T47D (cell line): ENCODE measurements at regions not wholly inside any gene's neighbourhood (a gene's known extent, or its start where the extent isn't known, plus 50 kb on each side); places are given as distances from the start of the nearest gene placed in this dataset.

Experiments
- DNase-seq, 2 experiments: peaks; one replicate each; pipeline versions ENCODE4 v3.0.0 to v3.0.0-alpha.2; 2011 to 2012; ENCODE audit warnings: low read depth in 1 of 2, low spot score in 1 of 2
- JUND ChIP-seq: IDR thresholded peaks from 2 replicates; pipeline ENCODE4 v1.6.1; 2012; ENCODE audit warnings: low read depth
- in situ Hi-C: cut with HindIII; loops from 2 replicates; pipeline ENCODE4 v1.10.0; 2016; ENCODE audit warnings: low sequenced_read_pairs, low pct_unique_long_range_greater_than_20kb

DNA sequence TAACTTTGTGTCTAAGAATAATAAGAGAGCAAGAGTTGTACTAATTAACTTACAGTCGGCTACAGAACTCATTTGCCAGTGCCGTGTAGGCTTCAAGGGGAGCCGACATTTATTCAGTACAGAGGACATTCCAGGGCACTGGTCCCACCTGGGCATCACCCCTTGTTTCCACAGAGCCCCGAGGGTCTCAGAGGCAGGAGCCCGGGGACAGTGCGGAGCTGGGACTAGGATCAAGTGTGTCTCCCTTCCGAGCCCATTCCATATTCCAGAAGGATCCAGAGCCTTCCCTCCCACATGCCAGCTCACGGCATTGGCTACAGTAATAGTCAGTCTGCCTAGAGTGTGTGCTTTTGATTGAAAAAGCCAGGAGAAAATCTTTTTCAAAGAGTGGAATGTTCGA, 71.5 kb upstream of the CTDP1 start:
- in situ Hi-C loops, result no loop called here
- TF ChIP-seq JUND, result no peak
- no peak for DNase-seq

DNA sequence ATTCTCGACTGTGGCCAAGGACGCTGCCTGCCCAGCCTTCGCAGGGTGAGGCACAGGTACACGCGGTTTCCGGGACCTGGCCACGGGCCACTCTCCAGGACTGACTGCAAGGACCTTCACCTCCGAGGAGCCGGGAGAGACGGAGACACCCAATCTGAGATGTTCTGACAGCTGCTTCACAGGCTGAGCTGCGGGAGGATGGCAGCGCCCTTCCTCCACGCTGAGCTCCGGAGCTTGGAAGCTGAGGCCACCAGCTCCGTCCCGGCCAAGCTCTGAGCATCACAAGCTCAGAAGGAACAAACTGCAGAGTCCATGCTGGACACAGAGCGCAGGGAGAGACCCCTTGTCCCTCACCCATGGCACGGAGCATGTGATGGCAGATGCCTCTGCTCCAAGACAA, 71.1 kb upstream of the CTDP1 start:
- DNase-seq, result no peak
- no peak for TF ChIP-seq JUND
- in situ Hi-C loops, result no loop called here

DNA sequence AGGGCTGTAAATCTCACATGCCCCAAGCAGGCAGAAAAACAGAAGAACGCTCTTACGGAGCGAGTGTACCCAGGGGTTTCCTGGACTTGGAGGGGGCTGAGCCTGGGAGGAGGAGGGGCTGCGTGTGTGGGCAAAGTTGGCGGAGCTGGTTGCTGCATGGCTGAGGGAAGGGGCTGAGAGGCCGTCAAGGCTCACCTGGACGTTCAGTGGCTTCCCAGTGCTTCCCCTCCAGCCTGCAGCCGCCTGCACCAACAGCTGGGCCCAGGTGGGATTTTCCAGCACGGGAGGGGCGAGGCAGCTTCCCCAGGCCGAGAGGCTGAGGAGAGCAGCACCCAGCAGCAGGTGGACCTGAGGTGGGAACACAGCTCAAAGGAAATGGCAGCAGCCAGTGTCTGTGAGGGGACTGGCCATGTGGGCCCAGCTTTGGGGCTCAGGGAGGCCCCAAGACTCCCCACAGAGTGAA, 70.6 kb upstream of the CTDP1 start:
- in situ Hi-C loops, result no loop called here

DNA sequence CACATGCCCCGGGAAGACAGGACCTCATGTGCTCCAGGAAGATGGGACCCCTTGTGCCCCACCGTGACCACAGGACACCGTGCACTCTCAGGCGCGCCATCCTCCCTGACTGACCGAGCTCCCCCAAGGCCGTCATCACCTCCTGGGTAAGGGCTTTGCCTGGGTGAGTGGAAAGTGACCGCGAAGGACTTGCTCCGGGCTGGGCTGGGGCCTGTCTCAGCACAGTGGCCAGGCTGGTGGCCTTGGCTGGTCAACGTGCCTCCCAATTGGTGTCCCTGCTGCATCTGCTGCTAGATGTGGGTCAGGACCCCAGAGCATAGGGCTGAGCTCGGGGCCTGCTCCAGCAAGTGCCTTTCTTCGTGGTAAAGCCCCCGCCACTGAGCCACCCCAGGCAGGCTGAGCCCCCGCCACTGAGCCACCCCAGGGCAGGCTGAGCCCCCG, 69.7 kb upstream of the CTDP1 start:
- in situ Hi-C loops, result no loop called here
- no peak for DNase-seq
- TF ChIP-seq JUND, result no peak

More for the DNA sequence above, 70.6 kb upstream of the CTDP1 start:
- no peak for TF ChIP-seq JUND
- DNase-seq, result no peak

DNA sequence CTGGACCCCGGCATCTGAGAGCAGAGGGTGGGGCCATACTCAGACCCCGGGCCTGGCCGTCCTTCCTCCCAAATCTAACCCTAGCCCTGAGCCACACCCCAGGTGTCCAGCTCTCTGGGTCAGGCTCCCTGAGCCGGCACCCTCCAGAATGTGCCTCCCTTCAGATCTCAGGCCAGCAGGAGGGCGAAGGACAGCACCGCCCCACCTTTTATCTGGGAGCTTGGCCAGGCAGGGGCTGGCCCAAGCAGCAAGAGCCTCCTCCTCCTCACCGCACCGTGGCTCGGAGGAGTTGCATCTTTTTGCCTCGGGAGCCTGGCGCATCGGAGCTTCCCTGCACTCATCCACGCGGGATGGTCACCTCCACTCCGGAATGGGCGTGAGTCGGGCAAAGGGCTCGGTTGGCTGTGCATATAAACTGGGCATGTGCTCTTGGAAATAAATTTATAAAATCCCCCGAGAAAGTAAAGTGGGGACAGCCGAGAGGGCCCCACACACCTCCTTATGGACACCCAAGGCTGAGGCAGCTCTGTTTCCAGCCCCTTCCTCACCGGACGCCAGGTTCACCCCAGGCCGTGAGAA, 69.1 kb upstream of the CTDP1 start:
- in situ Hi-C loops, result no loop called here
- no peak for DNase-seq
- TF ChIP-seq JUND, result no peak

DNA sequence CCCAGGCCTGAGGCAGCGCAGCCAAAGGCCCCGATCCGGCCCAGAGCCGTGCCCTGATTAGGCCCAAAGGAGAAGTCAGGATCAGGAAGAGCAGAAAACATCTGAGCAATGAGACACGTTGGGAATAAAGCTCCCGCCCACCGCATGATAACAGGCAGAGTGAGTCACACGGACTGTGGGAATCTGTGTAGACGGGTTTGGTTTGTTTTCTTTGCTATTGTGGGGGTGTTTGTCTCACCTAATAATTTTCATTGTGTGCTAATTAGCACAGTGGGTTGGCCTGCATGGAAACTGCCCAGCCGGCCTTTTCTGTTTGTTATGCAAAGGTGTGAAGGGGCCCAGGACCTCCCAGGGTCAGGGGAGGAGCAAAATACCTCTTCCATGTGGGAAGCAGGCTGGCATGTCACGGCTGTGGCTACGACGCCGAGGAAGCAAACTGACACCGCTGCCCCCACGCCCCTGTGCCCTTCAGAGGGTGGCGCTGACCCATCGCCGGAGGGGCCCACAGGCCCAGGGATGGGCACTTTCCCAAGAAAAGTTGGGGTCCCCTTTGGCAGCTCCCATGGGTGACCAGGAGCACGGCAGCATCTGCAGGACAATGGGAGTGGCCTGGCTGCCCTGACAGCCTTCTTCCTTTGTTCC, 68.4 kb upstream of the CTDP1 start:
- no peak for DNase-seq
- in situ Hi-C loops, result no loop called here
- no peak for TF ChIP-seq JUND

DNA sequence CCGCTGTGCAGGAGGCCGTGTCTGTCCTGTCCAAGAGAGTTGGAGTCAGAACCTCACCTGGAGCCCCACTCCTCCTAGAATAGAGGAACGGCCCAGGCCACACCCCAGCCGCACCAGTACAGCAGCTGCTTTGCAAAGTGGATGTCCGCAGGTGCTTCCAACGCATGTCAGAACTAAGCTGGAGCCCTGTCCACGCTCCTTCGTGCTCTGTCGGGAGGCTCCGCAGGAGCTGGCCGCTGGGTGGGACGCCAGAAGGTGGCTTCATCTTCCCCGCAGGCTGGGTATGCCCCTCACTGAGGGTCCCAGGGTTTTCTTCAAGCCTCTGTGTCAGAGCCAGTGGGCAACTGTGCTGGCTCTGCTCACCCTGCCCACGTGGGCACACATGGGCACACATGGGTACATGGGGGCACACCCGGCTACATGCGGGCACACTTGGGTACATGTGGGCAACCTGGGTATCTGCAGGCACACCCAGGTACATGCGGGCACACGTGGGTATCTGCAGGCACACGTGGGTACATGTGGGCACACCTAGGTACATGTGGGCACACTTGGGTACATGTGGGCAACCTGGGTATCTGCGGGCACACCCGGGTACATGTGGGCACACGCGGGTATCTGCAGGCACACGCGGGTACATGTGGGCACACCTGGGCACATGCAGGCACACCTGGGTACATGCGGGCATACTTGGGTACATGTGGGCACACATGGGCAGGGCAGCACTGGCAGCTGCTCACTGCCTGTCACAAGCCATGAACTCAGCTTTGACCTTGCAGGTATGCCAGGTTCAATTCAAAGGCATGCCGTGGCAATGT, 67.1 kb upstream of the CTDP1 start:
- in situ Hi-C loops, result no loop called here
- no peak for DNase-seq

DNA sequence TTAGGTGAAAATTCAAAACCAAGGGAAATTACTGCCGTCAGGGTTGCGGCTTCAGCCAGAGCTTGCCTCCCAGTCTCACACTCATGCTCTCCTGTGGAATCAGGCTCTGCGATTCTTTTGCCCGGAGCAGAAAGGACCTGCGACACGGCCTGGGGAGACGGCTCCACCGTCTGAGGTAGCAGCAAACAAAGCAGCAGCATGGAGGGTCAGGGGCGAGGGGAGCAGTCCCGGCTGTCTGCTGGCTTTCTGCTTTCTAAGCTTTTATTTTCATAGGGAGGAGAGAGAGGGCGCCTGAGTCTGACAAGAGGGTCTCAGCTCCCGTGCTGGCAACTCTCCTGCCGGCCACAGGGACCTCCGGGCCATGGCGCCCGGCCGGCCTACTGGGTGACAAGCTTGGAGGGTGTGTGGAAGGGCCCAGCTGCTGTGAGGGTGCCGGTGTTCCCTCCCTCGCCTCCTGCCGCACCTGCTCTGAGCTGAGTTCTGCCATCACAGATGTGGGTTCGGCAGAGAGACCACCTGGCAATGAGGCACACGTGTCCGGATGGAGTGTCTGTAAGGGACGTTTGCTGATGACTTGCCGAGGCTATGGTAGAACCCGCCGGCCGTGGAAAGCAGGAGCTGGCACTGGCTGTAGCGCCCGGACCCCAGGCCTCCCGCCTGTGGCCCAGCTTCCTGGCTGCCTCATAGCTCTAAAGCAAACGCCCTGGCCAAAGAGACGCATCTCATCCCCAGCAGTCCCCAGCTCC, 66.2 kb upstream of the CTDP1 start:
- in situ Hi-C loops, result no loop called here

More for the DNA sequence above, 67.1 kb upstream of the CTDP1 start:
- TF ChIP-seq JUND, result no peak

DNA sequence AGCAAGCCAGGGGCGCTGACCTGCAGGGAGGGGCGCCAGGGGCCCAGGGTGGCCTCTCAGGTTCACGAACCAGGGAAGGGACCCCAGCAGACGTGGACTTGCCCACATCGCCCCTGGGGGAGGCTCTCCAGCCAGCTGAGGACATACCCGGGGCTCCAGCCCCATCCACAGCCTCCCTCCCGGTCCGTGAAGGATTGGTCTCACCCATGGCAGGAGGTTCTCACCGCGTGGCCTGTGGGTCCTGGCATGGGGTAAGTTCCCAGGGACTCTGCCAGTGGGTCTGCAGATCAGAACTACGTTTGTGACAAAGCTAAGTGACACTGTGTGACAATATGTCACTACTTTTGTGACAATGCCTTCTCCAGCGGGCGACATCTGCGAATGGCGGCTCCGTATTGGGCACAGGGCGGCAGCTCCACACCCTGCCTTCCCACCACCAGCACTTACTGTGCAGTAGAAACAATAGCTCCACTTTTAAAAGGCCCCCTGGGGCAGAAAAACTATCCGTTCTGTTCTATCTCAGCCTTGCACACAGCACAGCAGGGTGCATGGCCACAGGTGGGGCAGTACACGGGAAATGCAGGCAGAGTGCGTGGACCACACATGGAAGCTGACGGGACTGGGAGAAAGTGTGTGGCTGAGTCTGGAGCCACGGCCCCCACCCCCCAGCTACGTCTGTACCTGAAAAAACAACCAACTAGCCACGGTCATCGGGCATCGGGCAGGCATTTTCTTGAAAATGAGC, 65.2 kb upstream of the CTDP1 start:
- no peak for TF ChIP-seq JUND
- no peak for DNase-seq
- in situ Hi-C loops, result no loop called here

More for the DNA sequence above, 66.2 kb upstream of the CTDP1 start:
- no peak for DNase-seq
- TF ChIP-seq JUND, result no peak

DNA sequence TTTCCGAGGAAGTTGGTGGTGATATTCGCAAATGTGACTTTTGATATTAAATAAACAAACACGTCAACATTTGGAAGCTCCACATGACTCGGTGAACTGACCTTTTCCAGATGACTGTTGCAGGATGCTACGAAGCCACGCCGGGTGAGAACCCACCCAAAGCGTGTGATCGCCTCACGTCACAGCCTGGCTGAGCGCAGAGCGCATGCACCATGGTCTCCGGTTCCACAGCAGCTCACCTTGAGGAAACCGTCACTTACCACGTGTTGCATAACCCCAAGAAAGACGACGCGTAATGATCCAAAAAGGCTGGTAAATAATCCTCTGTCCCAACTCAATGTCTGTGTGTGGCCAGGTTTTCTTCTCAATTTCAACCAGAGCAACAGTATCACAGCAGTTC, 64.5 kb upstream of the CTDP1 start:
- in situ Hi-C loops, result no loop called here
- DNase-seq, result no peak

DNA sequence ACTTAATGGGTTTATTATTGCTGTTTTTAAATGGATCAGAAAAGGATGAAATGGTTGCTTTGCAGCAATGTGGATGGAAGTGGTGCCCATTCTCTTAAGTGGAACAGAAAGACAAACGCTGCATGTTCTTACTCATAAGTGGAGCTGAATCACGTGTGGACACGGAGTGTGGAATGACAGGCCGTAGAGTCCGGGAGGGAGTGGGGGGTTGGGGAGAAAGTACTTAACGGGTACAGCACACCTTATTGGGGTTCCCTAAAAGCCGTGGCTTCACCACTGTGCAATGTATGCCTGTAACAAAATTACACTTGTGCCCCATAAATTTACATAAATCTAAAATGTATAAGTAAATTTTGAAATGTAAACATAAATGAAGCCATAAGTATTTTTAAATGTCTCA, 64.0 kb upstream of the CTDP1 start:
- TF ChIP-seq JUND, result no peak
- no peak for DNase-seq
- in situ Hi-C loops, result no loop called here

More for the DNA sequence above, 64.5 kb upstream of the CTDP1 start:
- no peak for TF ChIP-seq JUND
